Liver (tissue), 8 donors: ENCODE measurements at regions not wholly inside any gene's neighbourhood (a gene's known extent, or its start where the extent isn't known, plus 50 kb on each side); places are given as distances from the start of the nearest gene placed in this dataset.

Source experiments
- DNase-seq: peaks from one replicate; pipeline ENCODE4 v3.0.0-alpha.2; 2017; ENCODE audit warnings: low spot score
- H3K27ac ChIP-seq, 2 donors: one replicate each; pipeline ENCODE4 v1.7.0; 2013; ENCODE audit warnings: inconsistent platforms in 2 of 2, low read length in 2 of 2, control low read depth in 1 of 2, low read depth in 1 of 2, mild to moderate bottlenecking in 1 of 2
- H3K27me3 ChIP-seq, 4 donors: one replicate each; pipeline versions ENCODE4 v1.6.1 to v1.7.0; 2013; ENCODE audit warnings: low read length in 3 of 4, inconsistent platforms in 1 of 4, mild to moderate bottlenecking in 1 of 4, moderate library complexity in 1 of 4; ENCODE audit not compliant: control insufficient read depth in 4 of 4, insufficient read depth in 4 of 4
- H3K36me3 ChIP-seq, 4 donors: one replicate each; pipeline versions ENCODE4 v1.6.1 to v1.7.0; 2013; ENCODE audit warnings: low read length in 3 of 4, mild to moderate bottlenecking in 3 of 4, low read depth in 1 of 4, moderate library complexity in 1 of 4; ENCODE audit not compliant: control insufficient read depth in 4 of 4, insufficient read depth in 3 of 4
- H3K4me1 ChIP-seq, 4 donors: one replicate each; pipeline versions ENCODE4 v1.6.1 to v1.7.0; 2013; ENCODE audit warnings: low read length in 3 of 4, mild to moderate bottlenecking in 3 of 4, moderate library complexity in 1 of 4; ENCODE audit not compliant: control insufficient read depth in 4 of 4, insufficient read depth in 4 of 4
- H3K4me3 ChIP-seq, 3 donors: one replicate each; pipeline versions ENCODE4 v1.6.1 to v1.7.0; 2013; ENCODE audit warnings: low read length in 3 of 3, control low read depth in 1 of 3, low read depth in 1 of 3, mild to moderate bottlenecking in 1 of 3
- H3K9ac ChIP-seq, 2 donors: one replicate each; pipeline ENCODE4 v1.7.0; 2013; ENCODE audit warnings: low read length in 2 of 2, mild to moderate bottlenecking in 2 of 2, moderate library complexity in 2 of 2, control low read depth in 1 of 2, low read depth in 1 of 2
- H3K9me3 ChIP-seq, 4 donors: one replicate each; pipeline versions ENCODE4 v1.6.1 to v1.7.0; 2013; ENCODE audit warnings: low read length in 3 of 4; ENCODE audit not compliant: control insufficient read depth in 4 of 4
- ATF3 ChIP-seq: IDR thresholded peaks from 2 replicates; pipeline ENCODE4 v1.6.1; 2016; ENCODE audit warnings: antibody characterized with exemption
- EGR1 ChIP-seq, 2 donors: IDR thresholded peaks; 2 replicates each; pipeline ENCODE4 v1.6.1; 2016 to 2018; ENCODE audit warnings: antibody characterized with exemption in 2 of 2, low read depth in 2 of 2
- FOXA1 ChIP-seq: IDR thresholded peaks from 2 replicates; pipeline ENCODE4 v1.6.1; 2016; ENCODE audit warnings: antibody characterized with exemption
- FOXA2 ChIP-seq: IDR thresholded peaks from 2 replicates; pipeline ENCODE4 v1.6.1; 2016; ENCODE audit warnings: antibody characterized with exemption
- GABPA ChIP-seq, 2 donors: IDR thresholded peaks in 1 of 2; conservative IDR thresholded peaks in 1 of 2; 2 replicates each; pipeline ENCODE4 v1.6.1; 2016; ENCODE audit warnings: antibody characterized with exemption in 2 of 2, mild to moderate bottlenecking in 1 of 2, moderate library complexity in 1 of 2
- HNF4A ChIP-seq, 2 donors: conservative IDR thresholded peaks; 2 replicates each; pipeline ENCODE4 v1.6.1; 2016; ENCODE audit warnings: antibody characterized with exemption in 2 of 2, mild to moderate bottlenecking in 2 of 2
- HNF4G ChIP-seq: IDR thresholded peaks from 2 replicates; pipeline ENCODE4 v1.6.1; 2016; ENCODE audit warnings: antibody characterized with exemption
- JUND ChIP-seq, 2 donors: IDR thresholded peaks; 2 replicates each; pipeline ENCODE4 v1.6.1; 2016; ENCODE audit warnings: antibody characterized with exemption in 2 of 2
- MAX ChIP-seq: IDR thresholded peaks from 2 replicates; pipeline ENCODE4 v1.6.1; 2016; ENCODE audit warnings: antibody characterized with exemption
- NR2F2 ChIP-seq: IDR thresholded peaks from 2 replicates; pipeline ENCODE4 v1.6.1; 2016; ENCODE audit warnings: antibody characterized with exemption
- RAD21 ChIP-seq, 2 donors: IDR thresholded peaks; 2 replicates each; pipeline ENCODE4 v1.6.1; 2016; ENCODE audit warnings: antibody characterized with exemption in 2 of 2, mild to moderate bottlenecking in 2 of 2
- REST ChIP-seq: IDR thresholded peaks from 2 replicates; pipeline ENCODE4 v1.6.1; 2016; ENCODE audit warnings: antibody characterized with exemption, mild to moderate bottlenecking
- RXRA ChIP-seq, 2 donors: IDR thresholded peaks; 2 replicates each; pipeline ENCODE4 v1.6.1; 2017 to 2018; ENCODE audit warnings: antibody characterized with exemption in 2 of 2, mild to moderate bottlenecking in 1 of 2
- SP1 ChIP-seq: IDR thresholded peaks from 2 replicates; pipeline ENCODE4 v1.6.1; 2018; ENCODE audit warnings: antibody characterized with exemption, mild to moderate bottlenecking
- TAF1 ChIP-seq: conservative IDR thresholded peaks from 2 replicates; pipeline ENCODE4 v1.6.1; 2016; ENCODE audit warnings: antibody characterized with exemption, mild to moderate bottlenecking
- YY1 ChIP-seq: IDR thresholded peaks from 2 replicates; pipeline ENCODE4 v1.6.1; 2016; ENCODE audit warnings: antibody characterized with exemption, mild to moderate bottlenecking
- WGBS: extraction: QIAGEN DNeasy Blood & Tissue Kit; methylation state at CpG from one replicate; pipeline ENCODE4 v1.1.7; 2013; 5-methylcytosine and 5-hydroxymethylcytosine counted together
- TF ChIP-seq, protein P1 (sequence below): fragments of 150-350 bp; IDR thresholded peaks from 2 replicates; pipeline ENCODE4 v1.5.1; 2017; ENCODE audit warnings: improper control_type of control experiment, low read depth, low read length; ENCODE audit not compliant: missing input control
- TF ChIP-seq, protein P2 (sequence below): IDR thresholded peaks from 2 replicates; pipeline ENCODE4 v1.6.1; 2016; ENCODE audit warnings: antibody characterized with exemption
- donor health status: healthy.
- donor health status: healthy.
- donor health status: healthy.
- donor health status: healthy.
- donor health status: healthy.

DNA sequence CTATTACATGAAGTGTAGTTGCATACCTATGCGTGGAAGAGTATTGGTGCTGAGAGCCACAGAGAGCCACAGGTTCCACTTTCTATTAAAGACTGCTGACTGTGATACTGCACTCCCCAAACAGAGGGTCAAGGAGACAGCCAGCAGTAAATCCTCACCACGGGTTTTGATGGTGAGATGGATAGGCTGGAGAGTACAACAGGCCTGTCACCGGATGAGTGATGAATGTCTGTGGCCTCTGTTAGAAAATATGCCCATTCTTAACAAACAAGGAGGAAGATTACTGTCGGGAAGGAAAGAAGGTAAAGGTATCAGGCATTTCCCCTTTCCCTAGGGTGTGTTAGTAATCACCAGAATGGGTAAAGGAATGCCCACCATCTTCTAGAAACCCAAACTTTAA, 286.5 kb downstream of the ALDH8A1 start:
- Histone ChIP-seq H3K4me3 (no peak overlapping the region), H3K36me3 (no peaks in the 10 kb centered on the region), H3K9me3 (no peaks in the 10 kb centered on the region), H3K4me1 (no peaks in the 10 kb centered on the region), H3K27ac (no peak overlapping the region), H3K9ac (no peak overlapping the region), H3K27me3 (no peaks in the 10 kb centered on the region)
- WGBS = 85% methylated on average over 4 of the region's 4 CpGs
- no peak for TF ChIP-seq GABPA (IDR thresholded peaks at IDR 0.05 in 1 of 2, conservative IDR thresholded peaks at IDR 0.05 in 1 of 2)
- TF ChIP-seq NR2F2 = no peak
- TF ChIP-seq EGR1 (IDR thresholded peaks at IDR 0.05; ENCODE audit: low read depth in 2 of 2) = no peak
- no peak for TF ChIP-seq RXRA (IDR thresholded peaks at IDR 0.05)
- TF ChIP-seq, protein P1, sequence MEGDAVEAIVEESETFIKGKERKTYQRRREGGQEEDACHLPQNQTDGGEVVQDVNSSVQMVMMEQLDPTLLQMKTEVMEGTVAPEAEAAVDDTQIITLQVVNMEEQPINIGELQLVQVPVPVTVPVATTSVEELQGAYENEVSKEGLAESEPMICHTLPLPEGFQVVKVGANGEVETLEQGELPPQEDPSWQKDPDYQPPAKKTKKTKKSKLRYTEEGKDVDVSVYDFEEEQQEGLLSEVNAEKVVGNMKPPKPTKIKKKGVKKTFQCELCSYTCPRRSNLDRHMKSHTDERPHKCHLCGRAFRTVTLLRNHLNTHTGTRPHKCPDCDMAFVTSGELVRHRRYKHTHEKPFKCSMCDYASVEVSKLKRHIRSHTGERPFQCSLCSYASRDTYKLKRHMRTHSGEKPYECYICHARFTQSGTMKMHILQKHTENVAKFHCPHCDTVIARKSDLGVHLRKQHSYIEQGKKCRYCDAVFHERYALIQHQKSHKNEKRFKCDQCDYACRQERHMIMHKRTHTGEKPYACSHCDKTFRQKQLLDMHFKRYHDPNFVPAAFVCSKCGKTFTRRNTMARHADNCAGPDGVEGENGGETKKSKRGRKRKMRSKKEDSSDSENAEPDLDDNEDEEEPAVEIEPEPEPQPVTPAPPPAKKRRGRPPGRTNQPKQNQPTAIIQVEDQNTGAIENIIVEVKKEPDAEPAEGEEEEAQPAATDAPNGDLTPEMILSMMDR = no peak
- TF ChIP-seq FOXA2 = no peak
- no peak for TF ChIP-seq SP1
- TF ChIP-seq REST = no peak
- TF ChIP-seq YY1 = no peak
- TF ChIP-seq MAX = no peak
- no peak for TF ChIP-seq JUND (IDR thresholded peaks at IDR 0.05)
- TF ChIP-seq HNF4G = no peak
- TF ChIP-seq FOXA1 = no peak
- no peak for TF ChIP-seq TAF1
- TF ChIP-seq RAD21 (IDR thresholded peaks at IDR 0.05) = no peak
- TF ChIP-seq ATF3 = no peak
- no peak for TF ChIP-seq HNF4A (conservative IDR thresholded peaks at IDR 0.05)
- TF ChIP-seq, protein P2, sequence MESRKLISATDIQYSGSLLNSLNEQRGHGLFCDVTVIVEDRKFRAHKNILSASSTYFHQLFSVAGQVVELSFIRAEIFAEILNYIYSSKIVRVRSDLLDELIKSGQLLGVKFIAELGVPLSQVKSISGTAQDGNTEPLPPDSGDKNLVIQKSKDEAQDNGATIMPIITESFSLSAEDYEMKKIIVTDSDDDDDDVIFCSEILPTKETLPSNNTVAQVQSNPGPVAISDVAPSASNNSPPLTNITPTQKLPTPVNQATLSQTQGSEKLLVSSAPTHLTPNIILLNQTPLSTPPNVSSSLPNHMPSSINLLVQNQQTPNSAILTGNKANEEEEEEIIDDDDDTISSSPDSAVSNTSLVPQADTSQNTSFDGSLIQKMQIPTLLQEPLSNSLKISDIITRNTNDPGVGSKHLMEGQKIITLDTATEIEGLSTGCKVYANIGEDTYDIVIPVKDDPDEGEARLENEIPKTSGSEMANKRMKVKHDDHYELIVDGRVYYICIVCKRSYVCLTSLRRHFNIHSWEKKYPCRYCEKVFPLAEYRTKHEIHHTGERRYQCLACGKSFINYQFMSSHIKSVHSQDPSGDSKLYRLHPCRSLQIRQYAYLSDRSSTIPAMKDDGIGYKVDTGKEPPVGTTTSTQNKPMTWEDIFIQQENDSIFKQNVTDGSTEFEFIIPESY = no peak
- DNase-seq = no peak
